ENCODE measurements at regions not wholly inside any gene's neighbourhood (a gene's known extent, or its start where the extent isn't known, plus 50 kb on each side); places are given as distances from the start of the nearest gene placed in this dataset.

GRCh38 chr3:191637611-191638010 lies 176.6 kb downstream of the PYDC2 start:
- H3K36me3 ChIP-seq (ENCODE audit: control insufficient read depth, insufficient read depth, low read length): no peaks in the 10 kb centered on the region
- ChIA-PET POLR2A (no interaction called here), CTCF (no interaction called here)
- Mint-ChIP-seq H3K27me3 (ENCODE audit: insufficient read depth, unreplicated experiment) (no peaks in the 10 kb centered on the region), H3K4me1 (ENCODE audit: low read depth, unreplicated experiment) (no peaks in the 10 kb centered on the region), H3K4me3 (ENCODE audit: unreplicated experiment) (no peak overlapping the region), H3K27ac (ENCODE audit: unreplicated experiment) (no peak overlapping the region), H3K9me3 (ENCODE audit: unreplicated experiment) (peaks cover 18% of the 10 kb centered on the region), H3K36me3 (ENCODE audit: insufficient read depth, unreplicated experiment) (no peaks in the 10 kb centered on the region)
- H3K4me3 ChIP-seq (ENCODE audit: low read depth, low read length): no peak overlapping the region
- BruUV-seq (replicated peaks): no TSS peak
- TF ChIP-seq CTCF (IDR thresholded peaks at IDR 0.05; ENCODE audit: insufficient read depth in 1 of 2, low read depth in 1 of 2, low read length in 1 of 2, severe bottlenecking in 1 of 2, unreplicated experiment in 1 of 2): no peak
- H3K27me3 ChIP-seq (replicated peaks; ENCODE audit: control insufficient read depth, insufficient read depth, low read length): no peaks in the 10 kb centered on the region
- intact Hi-C loops (cut with micrococcal nuclease; ENCODE audit: unreplicated experiment): no loop called here
- H3K9me3 ChIP-seq: no peaks in the 10 kb centered on the region; the same call in 1 of the 2 replicates
- no peak for DNase-seq
- no peaks in the 10 kb centered on the region for H3K4me1 ChIP-seq

GRCh38 chr3:191641789-191642188 lies 180.8 kb downstream of the PYDC2 start:
- peaks cover 40% of the 10 kb centered on the region for H3K9me3 Mint-ChIP-seq (ENCODE audit: unreplicated experiment)
- POLR2A ChIA-PET: no interaction called here
- H3K36me3 Mint-ChIP-seq (ENCODE audit: insufficient read depth, unreplicated experiment): no peaks in the 10 kb centered on the region
- no peak overlapping the region for H3K27ac Mint-ChIP-seq (ENCODE audit: unreplicated experiment)
- no peaks in the 10 kb centered on the region for H3K4me1 ChIP-seq
- H3K27me3 ChIP-seq (replicated peaks; ENCODE audit: control insufficient read depth, insufficient read depth, low read length): no peaks in the 10 kb centered on the region
- no peak for TF ChIP-seq CTCF (IDR thresholded peaks at IDR 0.05; ENCODE audit: insufficient read depth in 1 of 2, low read depth in 1 of 2, low read length in 1 of 2, severe bottlenecking in 1 of 2, unreplicated experiment in 1 of 2)
- intact Hi-C loops (cut with micrococcal nuclease; ENCODE audit: unreplicated experiment): no loop called here
- DNase-seq: no peak
- H3K9me3 ChIP-seq: peaks cover 5% of the 10 kb centered on the region
- H3K36me3 ChIP-seq (ENCODE audit: control insufficient read depth, insufficient read depth, low read length): no peaks in the 10 kb centered on the region
- CTCF ChIA-PET: no interaction called here
- H3K4me3 ChIP-seq (ENCODE audit: low read depth, low read length): no peak overlapping the region
- H3K4me1 Mint-ChIP-seq (ENCODE audit: low read depth, unreplicated experiment): no peaks in the 10 kb centered on the region
- no peaks in the 10 kb centered on the region for H3K27me3 Mint-ChIP-seq (ENCODE audit: insufficient read depth, unreplicated experiment)
- BruUV-seq (replicated peaks): no TSS peak
- H3K4me3 Mint-ChIP-seq (ENCODE audit: unreplicated experiment): no peak overlapping the region

- H3K27me3 ChIP-seq (replicated peaks; ENCODE audit: control insufficient read depth, insufficient read depth, low read length): no peaks in the 10 kb centered on the region
- no peaks in the 10 kb centered on the region for H3K36me3 ChIP-seq (ENCODE audit: control insufficient read depth, insufficient read depth, low read length)
- peaks cover 50% of the 10 kb centered on the region for H3K9me3 Mint-ChIP-seq (ENCODE audit: unreplicated experiment)
- intact Hi-C loops (cut with micrococcal nuclease; ENCODE audit: unreplicated experiment): no loop called here
- H3K36me3 Mint-ChIP-seq (ENCODE audit: insufficient read depth, unreplicated experiment): no peaks in the 10 kb centered on the region
- no peak overlapping the region for H3K4me3 Mint-ChIP-seq (ENCODE audit: unreplicated experiment)
- H3K27ac Mint-ChIP-seq (ENCODE audit: unreplicated experiment): no peak overlapping the region
- peaks cover 12% of the 10 kb centered on the region for H3K9me3 ChIP-seq
- no peaks in the 10 kb centered on the region for H3K27me3 Mint-ChIP-seq (ENCODE audit: insufficient read depth, unreplicated experiment)
- no peak overlapping the region for H3K4me3 ChIP-seq (ENCODE audit: low read depth, low read length)
- H3K4me1 ChIP-seq: peaks cover 16% of the 10 kb centered on the region
- BruUV-seq (replicated peaks): no TSS peak
- H3K4me1 Mint-ChIP-seq (ENCODE audit: low read depth, unreplicated experiment): peaks cover 13% of the 10 kb centered on the region
- POLR2A ChIA-PET: no interaction called here
- no peak for DNase-seq
- CTCF ChIA-PET: no interaction called here
- TF ChIP-seq CTCF (IDR thresholded peaks at IDR 0.05; ENCODE audit: insufficient read depth in 1 of 2, low read depth in 1 of 2, low read length in 1 of 2, severe bottlenecking in 1 of 2, unreplicated experiment in 1 of 2): no peak
Observed at GRCh38 chr3:191644291-191644690, 183.3 kb downstream of the PYDC2 start.
